Esophagus (tissue), 2 donors: ENCODE measurements at regions not wholly inside any gene's neighbourhood (a gene's known extent, or its start where the extent isn't known, plus 50 kb on each side); places are given as distances from the start of the nearest gene placed in this dataset.

Experiments used
- H3K27ac ChIP-seq, 2 donors: one replicate each; pipeline ENCODE4 v1.5.1; 2013; ENCODE audit warnings: low read depth in 2 of 2, mild to moderate bottlenecking in 2 of 2, inconsistent platforms in 1 of 2, low read length in 1 of 2, moderate library complexity in 1 of 2
- H3K27me3 ChIP-seq, 2 donors: one replicate each; pipeline ENCODE4 v1.6.1; 2013; ENCODE audit warnings: low read length in 2 of 2, control low read depth in 1 of 2, mild to moderate bottlenecking in 1 of 2; ENCODE audit not compliant: insufficient read depth in 2 of 2, control insufficient read depth in 1 of 2
- H3K36me3 ChIP-seq, 2 donors: one replicate each; pipeline ENCODE4 v1.6.1; 2013; ENCODE audit warnings: low read length in 1 of 2; ENCODE audit not compliant: control insufficient read depth in 2 of 2, insufficient read depth in 2 of 2
- H3K4me1 ChIP-seq, 2 donors: one replicate each; pipeline ENCODE4 v1.6.1; 2013; ENCODE audit warnings: low read length in 1 of 2; ENCODE audit not compliant: control insufficient read depth in 2 of 2, insufficient read depth in 2 of 2
- H3K4me3 ChIP-seq, 2 donors: one replicate each; pipeline ENCODE4 v1.5.1; 2013; ENCODE audit warnings: low read length in 2 of 2, mild to moderate bottlenecking in 2 of 2, low read depth in 1 of 2, moderate library complexity in 1 of 2
- H3K9me3 ChIP-seq, 2 donors: one replicate each; pipeline ENCODE4 v1.6.1; 2013; ENCODE audit warnings: mild to moderate bottlenecking in 2 of 2, low read depth in 1 of 2, low read length in 1 of 2, moderate library complexity in 1 of 2; ENCODE audit not compliant: control insufficient read depth in 2 of 2, insufficient read depth in 1 of 2
- WGBS, 2 donors: extraction: QIAGEN DNeasy Blood & Tissue Kit; methylation state at CpG; one replicate each; pipeline ENCODE4 v1.1.7; 2013; 5-methylcytosine and 5-hydroxymethylcytosine counted together
- donor health status: healthy with polysubstance abuse.
- donor health status: Bipolar disorder and iron deficiency.

GRCh38 chr22:49710746-49711145 is 116.9 kb downstream of the BRD1 start:
- Histone ChIP-seq H3K36me3 (no peaks in the 10 kb centered on the region), H3K4me3 (no peak overlapping the region), H3K9me3 (peaks cover 5 to 12% of the 10 kb centered on the region in 2 donors), H3K4me1 (peaks cover 0 to 2% of the 10 kb centered on the region in 2 donors), H3K27me3 (peaks cover 0 to under 1% of the 10 kb centered on the region in 2 donors), H3K27ac (no peak overlapping the region)
- 82 to 88% methylated on average over 9 of the region's 9 CpGs for WGBS, 2 donors

GRCh38 chr22:49709464-49709863 is 118.2 kb downstream of the BRD1 start:
- peaks cover 0 to 2% of the 10 kb centered on the region in 2 donors for H3K4me1 ChIP-seq
- H3K9me3 ChIP-seq, result peaks cover 5 to 12% of the 10 kb centered on the region in 2 donors
- H3K27ac ChIP-seq, result no peak overlapping the region
- H3K36me3 ChIP-seq, result no peaks in the 10 kb centered on the region
- 61 to 70% methylated on average over 4 of the region's 4 CpGs for WGBS, 2 donors
- H3K4me3 ChIP-seq, result no peak overlapping the region
- peaks cover 0 to 3% of the 10 kb centered on the region in 2 donors for H3K27me3 ChIP-seq

- H3K4me1 ChIP-seq, result no peaks in the 10 kb centered on the region
- H3K27me3 ChIP-seq, result peaks cover 0 to 8% of the 10 kb centered on the region in 2 donors
- H3K4me3 ChIP-seq, result no peak overlapping the region
- WGBS, 2 donors, result 72 to 82% methylated on average over 13 of the region's 13 CpGs
- no peak overlapping the region for H3K27ac ChIP-seq
- H3K36me3 ChIP-seq, result no peaks in the 10 kb centered on the region
- peaks cover 7 to 15% of the 10 kb centered on the region in 2 donors for H3K9me3 ChIP-seq
Measured at GRCh38 chr22:49705972-49706352, 121.7 kb downstream of the BRD1 start.

GRCh38 chr22:49705216-49705971 is 122.3 kb downstream of the BRD1 start:
- no peaks in the 10 kb centered on the region for H3K36me3 ChIP-seq
- no peak overlapping the region for H3K4me3 ChIP-seq
- no peaks in the 10 kb centered on the region for H3K4me1 ChIP-seq
- H3K27me3 ChIP-seq, result peaks cover 0 to 8% of the 10 kb centered on the region in 2 donors
- no peak overlapping the region for H3K27ac ChIP-seq
- peaks cover 2 to 10% of the 10 kb centered on the region in 2 donors for H3K9me3 ChIP-seq
- WGBS, 2 donors, result 46 to 48% methylated on average over 22 of the region's 22 CpGs

GRCh38 chr22:49704345-49705215 is 123.1 kb downstream of the BRD1 start:
- Histone ChIP-seq H3K4me1 (no peaks in the 10 kb centered on the region), H3K9me3 (peaks cover 5 to 10% of the 10 kb centered on the region in 2 donors), H3K36me3 (no peaks in the 10 kb centered on the region), H3K27ac (no peak overlapping the region), H3K4me3 (no peak overlapping the region), H3K27me3 (peaks cover 0 to 8% of the 10 kb centered on the region in 2 donors)
- WGBS, 2 donors, result 56 to 60% methylated on average over 39 of the region's 39 CpGs

DNA sequence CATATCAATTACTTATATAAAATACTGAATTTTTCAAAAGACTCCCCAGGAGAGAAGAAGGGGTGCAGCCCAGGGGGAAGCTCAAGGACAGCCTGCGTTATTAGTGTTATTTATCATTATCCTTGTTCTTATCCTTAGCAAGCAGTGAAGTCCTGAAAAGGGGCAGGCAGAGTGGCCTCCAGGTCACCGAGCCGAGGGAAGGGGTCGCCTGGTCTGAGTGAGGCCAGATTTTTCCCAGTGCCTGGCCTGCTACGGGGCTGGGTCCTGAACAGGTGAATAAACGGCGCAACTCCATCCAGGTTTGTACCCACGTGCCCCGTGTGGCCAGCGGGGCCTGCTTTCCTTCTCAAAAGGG is 123.7 kb downstream of the BRD1 start:
- no peak overlapping the region for H3K27ac ChIP-seq
- H3K9me3 ChIP-seq, result peaks cover 5 to 6% of the 10 kb centered on the region in 2 donors
- WGBS, 2 donors, result 64 to 66% methylated on average over 10 of the region's 10 CpGs
- H3K36me3 ChIP-seq, result no peaks in the 10 kb centered on the region
- no peak overlapping the region for H3K4me3 ChIP-seq
- peaks cover 0 to 8% of the 10 kb centered on the region in 2 donors for H3K27me3 ChIP-seq
- H3K4me1 ChIP-seq, result no peaks in the 10 kb centered on the region

- Histone ChIP-seq H3K36me3 (no peaks in the 10 kb centered on the region), H3K4me1 (no peaks in the 10 kb centered on the region), H3K27me3 (peaks cover 0 to 8% of the 10 kb centered on the region in 2 donors), H3K4me3 (no peak overlapping the region), H3K27ac (no peak overlapping the region), H3K9me3 (peaks cover 5% of the 10 kb centered on the region in 2 donors)
- WGBS, 2 donors, result 58 to 64% methylated on average over 15 of the region's 15 CpGs
Measured at GRCh38 chr22:49703505-49703904, 124.2 kb downstream of the BRD1 start.

- H3K27me3 ChIP-seq, result peaks cover 0 to 8% of the 10 kb centered on the region in 2 donors
- no peak overlapping the region for H3K4me3 ChIP-seq
- H3K36me3 ChIP-seq, result no peaks in the 10 kb centered on the region
- H3K4me1 ChIP-seq, result no peaks in the 10 kb centered on the region
- peaks cover 5 to 8% of the 10 kb centered on the region in 2 donors for H3K9me3 ChIP-seq
- no peak overlapping the region for H3K27ac ChIP-seq
- WGBS, 2 donors, result 79 to 89% methylated on average over 2 of the region's 2 CpGs
Measured at GRCh38 chr22:49702068-49702397, 125.6 kb downstream of the BRD1 start.

GRCh38 chr22:49701380-49702067 is 126.1 kb downstream of the BRD1 start:
- Histone ChIP-seq H3K4me3 (no peak overlapping the region), H3K27ac (no peak overlapping the region), H3K27me3 (peaks cover 0 to 8% of the 10 kb centered on the region in 2 donors), H3K4me1 (no peaks in the 10 kb centered on the region), H3K9me3 (peaks cover 5 to 8% of the 10 kb centered on the region in 2 donors), H3K36me3 (no peaks in the 10 kb centered on the region)
- WGBS, 2 donors, result 79 to 82% methylated on average over 6 of the region's 6 CpGs
